Activated CD8-positive, alpha-beta T cell treated with anti-CD3 and anti-CD28 coated beads for 36 hours (primary cell): ENCODE measurements at regions not wholly inside any gene's neighbourhood (a gene's known extent, or its start where the extent isn't known, plus 50 kb on each side); places are given as distances from the start of the nearest gene placed in this dataset.
"Not testable (repeated sequence)": the region's sequence is repeated elsewhere in the genome, so short reads cannot be mapped to it uniquely, and the experiment has no call there.

Experiments used
- ATAC-seq: fragments of 200-7000 bp; cut with Tn5 transposase; one replicate; pipeline ENCODE4 v1.10.0; 2021; ENCODE audit warnings: mild to moderate bottlenecking, moderate library complexity
- CTCF ChIA-PET: fragments of 350-600 bp; sonication (Branson Sonifier 250); formaldehyde crosslinking; loops from one replicate; lab custom pipeline; 2021; ENCODE audit warnings: antibody characterized with exemption; lab: Charles Lee
- POLR2A ChIA-PET: fragments of 350-600 bp; sonication (Branson Sonifier 250); formaldehyde crosslinking; loops from one replicate; lab custom pipeline; 2021; ENCODE audit warnings: antibody characterized with exemption; lab: Charles Lee
- DNase-seq: peaks from one replicate; pipeline ENCODE4 v3.0.0-alpha.2; 2020
- H3K27ac Mint-ChIP-seq: one replicate; pipeline ENCODE4 v1.8.0; 2021; ENCODE audit warnings: mild to moderate bottlenecking, mixed read lengths
- H3K27me3 Mint-ChIP-seq: one replicate; pipeline ENCODE4 v1.8.0; 2021; ENCODE audit warnings: mixed read lengths
- H3K36me3 Mint-ChIP-seq: one replicate; pipeline ENCODE4 v1.8.0; 2021; ENCODE audit warnings: low read depth, mixed read lengths
- H3K4me1 Mint-ChIP-seq: one replicate; pipeline ENCODE4 v1.8.0; 2021; ENCODE audit warnings: low read depth, mixed read lengths
- H3K4me3 Mint-ChIP-seq: one replicate; pipeline ENCODE4 v1.8.0; 2021; ENCODE audit warnings: mild to moderate bottlenecking, moderate library complexity, mixed read lengths
- H3K9me3 Mint-ChIP-seq: one replicate; pipeline ENCODE4 v1.8.0; 2021; ENCODE audit warnings: mixed read lengths
- CTCF ChIP-seq: fragments of 200-600 bp; IDR thresholded peaks from one replicate; pipeline ENCODE4 v1.8.0; 2022; ENCODE audit warnings: antibody characterized with exemption, mild to moderate bottlenecking
- intact Hi-C: fragments of 100-400 bp; cut with micrococcal nuclease; formaldehyde crosslinking; loops from one replicate; pipeline ENCODE4 v1.10.0; 2022

GRCh38 chr4:72205298-72205697 lies 173.5 kb downstream of the NPFFR2 start:
- TF ChIP-seq CTCF, result no peak
- Mint-ChIP-seq H3K9me3 (no peaks in the 10 kb centered on the region), H3K4me1 (no peaks in the 10 kb centered on the region), H3K27me3 (no peaks in the 10 kb centered on the region), H3K4me3 (no peak overlapping the region), H3K36me3 (no peaks in the 10 kb centered on the region), H3K27ac (no peak overlapping the region)
- ChIA-PET POLR2A (no interaction called here), CTCF (no interaction called here)
- DNase-seq, result no peak
- no peak for ATAC-seq
- intact Hi-C loops, result no loop called here

DNA sequence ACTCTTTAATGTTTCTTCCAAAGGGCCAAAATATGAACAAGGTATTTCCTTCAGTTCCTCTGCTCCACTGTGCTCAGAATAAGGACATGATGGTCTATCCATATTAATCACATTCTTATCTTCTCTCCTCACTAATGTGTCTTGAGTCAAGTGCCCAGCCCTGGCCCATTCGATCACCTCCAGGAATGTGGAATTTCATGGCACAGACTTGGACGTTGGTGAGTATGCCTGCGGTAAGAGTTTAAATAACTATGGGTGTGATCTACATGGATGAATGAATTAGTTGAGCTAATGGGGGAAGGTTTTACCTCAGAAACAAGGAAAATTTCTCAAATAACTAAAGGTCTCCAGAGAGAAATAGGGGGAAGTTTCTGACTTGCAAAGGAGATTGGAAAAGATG lies 174.0 kb downstream of the NPFFR2 start:
- Mint-ChIP-seq H3K36me3 (no peaks in the 10 kb centered on the region), H3K4me1 (no peaks in the 10 kb centered on the region), H3K4me3 (no peak overlapping the region), H3K27me3 (no peaks in the 10 kb centered on the region), H3K9me3 (no peaks in the 10 kb centered on the region), H3K27ac (no peak overlapping the region)
- ChIA-PET CTCF (no interaction called here), POLR2A (no interaction called here)
- no peak for TF ChIP-seq CTCF
- no peak for ATAC-seq
- DNase-seq, result no peak
- intact Hi-C loops, result no loop called here

DNA sequence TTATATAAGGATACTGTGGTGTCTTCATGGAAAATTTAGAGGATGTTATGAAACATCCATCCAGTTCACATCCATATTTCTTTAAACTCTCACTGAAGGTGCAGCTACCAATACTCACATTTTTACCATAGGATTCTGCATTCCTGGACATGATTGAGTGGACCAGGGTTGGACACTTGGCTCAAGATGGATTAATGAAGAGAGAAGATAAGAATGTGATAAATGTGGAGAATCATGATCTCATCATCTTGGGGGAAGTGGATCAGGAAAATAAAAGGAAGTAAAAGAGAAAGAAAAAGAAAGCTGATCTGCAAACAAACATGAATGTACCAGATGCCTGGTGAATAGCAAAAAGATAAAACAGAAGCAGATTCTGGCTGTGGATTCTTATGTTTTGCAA lies 175.4 kb downstream of the NPFFR2 start:
- ATAC-seq (no peak), DNase-seq (no peak)
- Mint-ChIP-seq H3K4me1 (no peaks in the 10 kb centered on the region), H3K9me3 (no peaks in the 10 kb centered on the region), H3K4me3 (no peak overlapping the region), H3K27me3 (no peaks in the 10 kb centered on the region), H3K36me3 (no peaks in the 10 kb centered on the region), H3K27ac (no peak overlapping the region)
- CTCF ChIA-PET, result no interaction called here
- POLR2A ChIA-PET, result no interaction called here
- TF ChIP-seq CTCF, result no peak
- intact Hi-C loops, result no loop called here

DNA sequence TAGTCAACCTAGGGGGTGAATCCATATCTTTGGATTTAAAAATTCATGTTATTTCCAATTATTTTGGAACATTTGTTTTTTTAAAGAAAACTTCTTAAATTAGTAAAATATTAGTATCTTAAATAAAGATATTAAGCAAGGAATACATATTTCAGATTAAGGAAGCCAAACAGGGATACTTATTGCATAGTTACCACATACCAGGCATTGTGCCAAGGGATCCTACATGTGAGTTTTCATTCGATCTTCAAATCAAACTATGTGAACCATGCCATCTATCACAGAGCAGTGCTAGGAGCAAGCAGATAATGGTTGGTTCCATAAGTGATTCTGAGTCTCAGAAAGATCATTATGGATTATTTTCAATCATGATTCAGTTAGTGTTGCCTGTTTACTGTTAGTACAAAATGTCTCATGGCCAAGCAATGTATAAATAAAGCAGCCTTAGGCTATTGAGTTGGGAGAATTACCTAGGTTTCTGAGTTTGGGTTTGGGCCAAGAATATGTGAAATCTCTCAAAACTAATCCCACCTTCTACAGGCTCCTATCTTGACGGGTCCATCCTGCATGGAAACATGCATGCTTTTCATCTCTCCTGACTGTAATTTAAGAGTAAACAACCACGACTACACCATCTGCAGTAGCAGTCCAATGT lies 176.7 kb downstream of the NPFFR2 start:
- CTCF ChIA-PET, result no interaction called here
- no peak overlapping the region for H3K4me3 Mint-ChIP-seq
- no peak for ATAC-seq
- POLR2A ChIA-PET, result no interaction called here
- DNase-seq, result no peak
- no peaks in the 10 kb centered on the region for H3K36me3 Mint-ChIP-seq
- no peaks in the 10 kb centered on the region for H3K4me1 Mint-ChIP-seq
- H3K9me3 Mint-ChIP-seq, result no peaks in the 10 kb centered on the region
- intact Hi-C loops, result no loop called here
- no peak overlapping the region for H3K27ac Mint-ChIP-seq
- TF ChIP-seq CTCF, result no peak
- no peaks in the 10 kb centered on the region for H3K27me3 Mint-ChIP-seq

DNA sequence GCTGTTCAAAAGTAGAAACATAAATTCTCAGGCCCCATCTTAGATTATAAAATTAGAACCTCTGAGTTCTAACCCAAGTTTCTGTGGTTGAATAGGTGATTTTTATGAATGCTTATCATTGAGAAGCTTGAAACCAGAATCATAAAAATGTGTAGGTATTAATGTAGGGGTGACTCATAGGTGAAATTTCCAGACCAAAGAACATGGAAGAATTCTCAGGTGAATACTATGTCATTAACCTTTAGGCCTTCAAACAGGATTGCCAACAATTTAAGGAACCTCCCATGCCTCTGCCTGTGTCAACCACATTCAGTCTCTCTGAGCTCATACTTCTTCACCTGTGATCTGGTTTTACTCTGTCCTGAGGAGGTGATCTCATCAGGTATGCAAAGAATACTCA lies 177.8 kb downstream of the NPFFR2 start:
- H3K9me3 Mint-ChIP-seq, result no peaks in the 10 kb centered on the region
- no peaks in the 10 kb centered on the region for H3K36me3 Mint-ChIP-seq
- intact Hi-C loops, result no loop called here
- DNase-seq (no peak), ATAC-seq (no peak)
- H3K27ac Mint-ChIP-seq, result no peak overlapping the region
- H3K27me3 Mint-ChIP-seq, result no peaks in the 10 kb centered on the region
- POLR2A ChIA-PET, result no interaction called here
- H3K4me3 Mint-ChIP-seq, result no peak overlapping the region
- H3K4me1 Mint-ChIP-seq, result no peaks in the 10 kb centered on the region
- CTCF ChIA-PET, result no interaction called here
- no peak for TF ChIP-seq CTCF

DNA sequence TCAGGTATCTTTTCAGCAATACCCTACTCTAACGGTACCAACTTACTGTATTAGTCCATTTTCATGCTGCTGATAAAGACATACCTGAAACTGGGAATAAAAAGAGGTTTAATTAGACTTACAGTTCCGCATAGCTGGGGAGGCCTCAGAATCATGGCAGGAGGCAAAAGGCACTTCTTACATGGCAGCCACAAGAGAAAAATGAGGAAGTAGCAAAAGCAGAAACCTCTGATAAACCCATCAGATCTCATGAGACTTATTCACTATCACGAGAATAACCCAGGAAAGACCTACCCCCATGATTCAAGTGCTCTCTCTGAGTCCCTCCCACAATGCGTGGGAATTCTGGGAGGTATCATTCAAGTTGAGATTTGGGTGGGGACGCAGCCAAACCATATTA lies 182.0 kb downstream of the NPFFR2 start:
- H3K27me3 Mint-ChIP-seq, H3K27ac Mint-ChIP-seq, H3K9me3 Mint-ChIP-seq, POLR2A ChIA-PET, DNase-seq, H3K4me1 Mint-ChIP-seq, H3K36me3 Mint-ChIP-seq, ATAC-seq, CTCF ChIA-PET, H3K4me3 Mint-ChIP-seq, intact Hi-C loops: not testable (repeated sequence)
